HCT116 (cell line): ENCODE measurements at regions not wholly inside any gene's neighbourhood (a gene's known extent, or its start where the extent isn't known, plus 50 kb on each side); places are given as distances from the start of the nearest gene placed in this dataset.

ENCODE experiments used
- ATAC-seq: fragments of 200-7000 bp; cut with Tn5 transposase; 2 replicates; pipeline ENCODE4 v1.9.1; 2020; ENCODE audit warnings: mild to moderate bottlenecking, moderate library complexity
- BruUV-seq: library from RNA; stranded (reverse); fragments of 400-500 nt; replicated peaks from 2 replicates; lab custom pipeline; 2021; lab: Mats Ljungman, UMichigan
- CTCF ChIA-PET: fragments of 300-600 bp; sonication (Branson Sonifier 250); formaldehyde crosslinking; loops from one replicate; lab custom pipeline; 2021; ENCODE audit warnings: antibody characterized with exemption; lab: Charles Lee
- POLR2A ChIA-PET: fragments of 300-600, 350-600 bp; sonication (Branson Sonifier 250); formaldehyde crosslinking; loops from one replicate; lab custom pipeline; 2021; ENCODE audit warnings: antibody characterized with exemption; lab: Charles Lee
- RAD21 ChIA-PET, 2 experiments: fragments of 300-600 bp; sonication (Branson Sonifier 250); formaldehyde crosslinking; loops; one replicate each; lab custom pipeline; 2023; ENCODE audit warnings: low total read pairs in 2 of 2; ENCODE audit not compliant: uncharacterized antibody in 2 of 2, unreplicated experiment in 2 of 2, low non-redundant PET in 1 of 2; lab: Charles Lee
- DNase-seq: peaks from one replicate; pipeline ENCODE4 v3.0.0-alpha.2; 2010; ENCODE audit warnings: low read depth, low spot score
- H2AFZ ChIP-seq: fragments of 200-600 bp; shearing (Covaris generic), sonication (generic); 2 replicates; pipeline ENCODE4 v1.6.1; 2017; ENCODE audit warnings: low read depth, mixed run types, mixed read lengths, antibody characterized with exemption, low read length; ENCODE audit not compliant: poor library complexity, severe bottlenecking
- H3K27ac ChIP-seq: 2 replicates; pipeline ENCODE4 v1.5.1; 2012; ENCODE audit warnings: low read depth, low read length
- H3K27me3 ChIP-seq: fragments of 200-600 bp; sonication (generic); 2 replicates; pipeline ENCODE4 v1.6.1; 2016; ENCODE audit warnings: mixed run types, low read length, mixed read lengths; ENCODE audit not compliant: insufficient read depth
- H3K36me3 ChIP-seq, 2 experiments: fragments of 200-500 bp in 1 of 2; fragments of 200-600 bp in 1 of 2; sonication (Bioruptor generic) in 1 of 2; sonication (generic) in 1 of 2; 2 replicates each; pipeline versions ENCODE4 v1.5.1 to v1.6.1; 2014 to 2016; ENCODE audit warnings: low read length in 2 of 2, inconsistent platforms in 1 of 2, mixed read lengths in 1 of 2, mixed run types in 1 of 2; ENCODE audit not compliant: insufficient read depth in 2 of 2, control insufficient read depth in 1 of 2
- H3K4me1 ChIP-seq, 2 experiments: fragments of 200-600 bp in 1 of 2; sonication (generic) in 1 of 2; 2 replicates each; pipeline versions ENCODE4 v1.5.1 to v1.6.1; 2012 to 2017; ENCODE audit warnings: low read length in 2 of 2, inconsistent platforms in 1 of 2, mild to moderate bottlenecking in 1 of 2, mixed read lengths in 1 of 2, mixed run types in 1 of 2, moderate library complexity in 1 of 2; ENCODE audit not compliant: insufficient read depth in 2 of 2, control insufficient read depth in 1 of 2
- H3K4me2 ChIP-seq: fragments of 200-600 bp; sonication (generic); 2 replicates; pipeline ENCODE4 v1.6.1; 2017; ENCODE audit warnings: mixed run types, low read length, mixed read lengths
- H3K4me3 ChIP-seq, 2 experiments: fragments of 200-600 bp in 1 of 2; sonication (generic) in 1 of 2; replicated peaks in 1 of 2; 2 replicates each; pipeline ENCODE4 v1.5.1; 2011 to 2016; ENCODE audit warnings: low read length in 2 of 2, control low read depth in 1 of 2, low read depth in 1 of 2, mild to moderate bottlenecking in 1 of 2, mixed read lengths in 1 of 2, mixed run types in 1 of 2
- H3K79me2 ChIP-seq: fragments of 200-600 bp; sonication (generic); 2 replicates; pipeline ENCODE4 v1.6.1; 2017; ENCODE audit warnings: mild to moderate bottlenecking, mixed run types, low read length, moderate library complexity, mixed read lengths; ENCODE audit not compliant: insufficient read depth
- H3K9ac ChIP-seq: fragments of 200-600 bp; sonication (generic); 2 replicates; pipeline ENCODE4 v1.6.1; 2016; ENCODE audit warnings: low read length, mixed read lengths
- H3K9me2 ChIP-seq: fragments of 200-600 bp; sonication (generic), shearing (Covaris generic); 2 replicates; pipeline ENCODE4 v1.6.1; 2017; ENCODE audit warnings: mixed run types, mild to moderate bottlenecking, moderate library complexity; ENCODE audit not compliant: insufficient read depth
- H3K9me3 ChIP-seq, 2 experiments: fragments of 200-500 bp in 1 of 2; fragments of 200-600 bp in 1 of 2; sonication (Bioruptor generic) in 1 of 2; sonication (generic) in 1 of 2; 2 replicates each; pipeline ENCODE4 v1.6.1; 2014 to 2017; ENCODE audit warnings: low read length in 2 of 2, mixed read lengths in 2 of 2, inconsistent platforms in 1 of 2, low read depth in 1 of 2, mild to moderate bottlenecking in 1 of 2, mixed run types in 1 of 2, moderate library complexity in 1 of 2; ENCODE audit not compliant: control insufficient read depth in 1 of 2, insufficient read depth in 1 of 2
- H4K20me1 ChIP-seq: fragments of 200-600 bp; sonication (generic), shearing (Covaris generic); 2 replicates; pipeline ENCODE4 v1.6.1; 2017; ENCODE audit warnings: mixed run types, mild to moderate bottlenecking, moderate library complexity; ENCODE audit not compliant: insufficient read depth
- ATF3 ChIP-seq: IDR thresholded peaks from 2 replicates; pipeline ENCODE4 v1.6.1; 2012
- CBX3 ChIP-seq: IDR thresholded peaks from 2 replicates; pipeline ENCODE4 v1.6.1; 2012; ENCODE audit warnings: low read depth
- EZH2phosphoT487 ChIP-seq: fragments of 200-600 bp; IDR thresholded peaks from 2 replicates; pipeline ENCODE4 v1.6.1; 2018; ENCODE audit warnings: antibody characterized with exemption, borderline replicate concordance
- MAX ChIP-seq: IDR thresholded peaks from 2 replicates; pipeline ENCODE4 v1.6.1; 2012
- POLR2A ChIP-seq: IDR thresholded peaks from 2 replicates; pipeline ENCODE4 v1.7.0; 2011; ENCODE audit warnings: borderline replicate concordance; ENCODE audit not compliant: insufficient read depth, insufficient read length; ENCODE audit errors: extremely low read depth
- POLR2AphosphoS5 ChIP-seq: IDR thresholded peaks from 2 replicates; pipeline ENCODE4 v1.6.1; 2011; ENCODE audit warnings: mild to moderate bottlenecking, low read depth, low read length, moderate library complexity
- RAD21 ChIP-seq: IDR thresholded peaks from 2 replicates; pipeline ENCODE4 v1.6.1; 2012; ENCODE audit warnings: low read depth, mild to moderate bottlenecking
- SIN3A ChIP-seq: IDR thresholded peaks from 2 replicates; pipeline ENCODE4 v1.6.1; 2012; ENCODE audit warnings: low read depth
- TCF7L2 ChIP-seq: IDR thresholded peaks from 2 replicates; pipeline ENCODE4 v1.7.0; 2011; ENCODE audit warnings: borderline replicate concordance, inconsistent platforms; ENCODE audit not compliant: insufficient read depth, insufficient read length; ENCODE audit errors: extremely low read depth
- YY1 ChIP-seq: IDR thresholded peaks from 2 replicates; pipeline ENCODE4 v1.6.1; 2011; ENCODE audit warnings: low read length, low read depth, moderate library complexity, mild to moderate bottlenecking; ENCODE audit not compliant: insufficient replicate concordance; ENCODE audit errors: extremely low read depth
- ZBTB33 ChIP-seq: IDR thresholded peaks from 2 replicates; pipeline ENCODE4 v1.6.1; 2011; ENCODE audit warnings: mild to moderate bottlenecking, low read length, moderate library complexity; ENCODE audit not compliant: insufficient replicate concordance; ENCODE audit errors: extremely low read depth
- ZNF274 ChIP-seq: fragments of 200-500 bp; sonication (Bioruptor generic); IDR thresholded peaks from 2 replicates; pipeline ENCODE4 v1.6.1; 2014; ENCODE audit warnings: mild to moderate bottlenecking, low read depth, low read length, inconsistent platforms
- intact Hi-C: fragments of 100-400 bp; cut with micrococcal nuclease; formaldehyde crosslinking; loops from 2 replicates; pipeline ENCODE4 v1.10.0; 2022
- TF ChIP-seq, protein P1 (sequence below): IDR thresholded peaks from 2 replicates; pipeline ENCODE4 v1.6.1; 2012; ENCODE audit warnings: low read depth
- TF ChIP-seq, protein P2 (sequence below), 3 experiments: fragments of 200-600 bp in 1 of 3; sonication (generic) in 1 of 3; IDR thresholded peaks in 2 of 3; conservative IDR thresholded peaks in 1 of 3; 2 replicates each; pipeline ENCODE4 v1.5.1; 2012 to 2017; ENCODE audit warnings: low read depth in 2 of 3, low read length in 2 of 3, antibody characterized with exemption in 1 of 3, borderline replicate concordance in 1 of 3, control low read depth in 1 of 3, mild to moderate bottlenecking in 1 of 3, mixed read lengths in 1 of 3, mixed run types in 1 of 3, moderate library complexity in 1 of 3; ENCODE audit not compliant: insufficient read depth in 1 of 3

DNA sequence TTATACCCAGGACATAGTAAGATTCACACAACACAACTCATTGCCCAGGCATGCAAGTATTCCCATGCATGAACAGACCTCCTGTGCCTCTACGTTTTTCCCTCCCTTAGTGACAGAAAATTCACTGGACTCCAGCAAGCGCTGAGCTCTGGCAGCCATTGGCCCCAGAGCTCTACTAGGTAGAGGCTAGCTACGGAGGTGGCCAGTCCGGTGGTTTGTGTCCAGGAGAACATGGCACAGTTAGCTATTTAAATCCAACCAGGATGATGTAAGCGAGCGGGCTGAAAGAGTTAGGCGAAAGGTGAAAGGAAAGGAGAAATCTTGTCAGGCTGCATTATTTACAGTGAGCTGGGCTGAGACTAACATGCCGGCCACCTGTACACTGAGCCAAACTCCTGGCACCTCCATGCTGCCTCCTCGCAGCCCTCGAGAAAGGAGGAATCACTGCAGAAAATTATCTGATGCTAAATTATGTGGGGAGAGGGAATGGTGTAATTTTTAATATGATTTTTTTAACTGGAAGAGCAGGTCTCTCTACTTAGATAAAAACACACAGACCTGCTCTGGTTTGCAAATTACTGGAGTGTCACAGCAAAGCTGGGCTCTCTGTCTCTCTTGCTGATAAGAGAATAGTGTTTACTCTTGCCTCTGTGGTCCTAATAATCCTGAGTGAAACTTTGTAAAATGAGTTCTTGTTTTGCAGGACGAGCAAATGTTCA lies 50.1 kb upstream of the ARMC2 start:
- Histone ChIP-seq H3K79me2 (no peaks in the 10 kb centered on the region), H3K9ac (no peak overlapping the region), H2AFZ (no peak overlapping the region), H3K4me3 (no peak overlapping the region), H3K9me3 (no peaks in the 10 kb centered on the region), H3K27ac (no peak overlapping the region), H3K27me3 (0 out of 2 replicates have a peak, but pooled peaks cover 4% of the 10 kb centered on the region), H3K36me3 (no peaks in the 10 kb centered on the region), H3K4me2 (no peak overlapping the region), H3K4me1 (no peaks in the 10 kb centered on the region), H4K20me1 (no peaks in the 10 kb centered on the region), H3K9me2 (no peaks in the 10 kb centered on the region)
- POLR2A ChIA-PET, result no interaction called here
- TF ChIP-seq, protein P1, sequence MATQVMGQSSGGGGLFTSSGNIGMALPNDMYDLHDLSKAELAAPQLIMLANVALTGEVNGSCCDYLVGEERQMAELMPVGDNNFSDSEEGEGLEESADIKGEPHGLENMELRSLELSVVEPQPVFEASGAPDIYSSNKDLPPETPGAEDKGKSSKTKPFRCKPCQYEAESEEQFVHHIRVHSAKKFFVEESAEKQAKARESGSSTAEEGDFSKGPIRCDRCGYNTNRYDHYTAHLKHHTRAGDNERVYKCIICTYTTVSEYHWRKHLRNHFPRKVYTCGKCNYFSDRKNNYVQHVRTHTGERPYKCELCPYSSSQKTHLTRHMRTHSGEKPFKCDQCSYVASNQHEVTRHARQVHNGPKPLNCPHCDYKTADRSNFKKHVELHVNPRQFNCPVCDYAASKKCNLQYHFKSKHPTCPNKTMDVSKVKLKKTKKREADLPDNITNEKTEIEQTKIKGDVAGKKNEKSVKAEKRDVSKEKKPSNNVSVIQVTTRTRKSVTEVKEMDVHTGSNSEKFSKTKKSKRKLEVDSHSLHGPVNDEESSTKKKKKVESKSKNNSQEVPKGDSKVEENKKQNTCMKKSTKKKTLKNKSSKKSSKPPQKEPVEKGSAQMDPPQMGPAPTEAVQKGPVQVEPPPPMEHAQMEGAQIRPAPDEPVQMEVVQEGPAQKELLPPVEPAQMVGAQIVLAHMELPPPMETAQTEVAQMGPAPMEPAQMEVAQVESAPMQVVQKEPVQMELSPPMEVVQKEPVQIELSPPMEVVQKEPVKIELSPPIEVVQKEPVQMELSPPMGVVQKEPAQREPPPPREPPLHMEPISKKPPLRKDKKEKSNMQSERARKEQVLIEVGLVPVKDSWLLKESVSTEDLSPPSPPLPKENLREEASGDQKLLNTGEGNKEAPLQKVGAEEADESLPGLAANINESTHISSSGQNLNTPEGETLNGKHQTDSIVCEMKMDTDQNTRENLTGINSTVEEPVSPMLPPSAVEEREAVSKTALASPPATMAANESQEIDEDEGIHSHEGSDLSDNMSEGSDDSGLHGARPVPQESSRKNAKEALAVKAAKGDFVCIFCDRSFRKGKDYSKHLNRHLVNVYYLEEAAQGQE, result no peak
- no peak for TF ChIP-seq EZH2phosphoT487
- no peak for TF ChIP-seq CBX3
- no peak for TF ChIP-seq MAX
- no peak for TF ChIP-seq ZBTB33
- TF ChIP-seq RAD21, result no peak
- TF ChIP-seq TCF7L2, result no peak
- TF ChIP-seq ATF3, result no peak
- no peak for TF ChIP-seq POLR2A
- no peak for TF ChIP-seq ZNF274
- no peak for TF ChIP-seq YY1
- TF ChIP-seq, protein P2, sequence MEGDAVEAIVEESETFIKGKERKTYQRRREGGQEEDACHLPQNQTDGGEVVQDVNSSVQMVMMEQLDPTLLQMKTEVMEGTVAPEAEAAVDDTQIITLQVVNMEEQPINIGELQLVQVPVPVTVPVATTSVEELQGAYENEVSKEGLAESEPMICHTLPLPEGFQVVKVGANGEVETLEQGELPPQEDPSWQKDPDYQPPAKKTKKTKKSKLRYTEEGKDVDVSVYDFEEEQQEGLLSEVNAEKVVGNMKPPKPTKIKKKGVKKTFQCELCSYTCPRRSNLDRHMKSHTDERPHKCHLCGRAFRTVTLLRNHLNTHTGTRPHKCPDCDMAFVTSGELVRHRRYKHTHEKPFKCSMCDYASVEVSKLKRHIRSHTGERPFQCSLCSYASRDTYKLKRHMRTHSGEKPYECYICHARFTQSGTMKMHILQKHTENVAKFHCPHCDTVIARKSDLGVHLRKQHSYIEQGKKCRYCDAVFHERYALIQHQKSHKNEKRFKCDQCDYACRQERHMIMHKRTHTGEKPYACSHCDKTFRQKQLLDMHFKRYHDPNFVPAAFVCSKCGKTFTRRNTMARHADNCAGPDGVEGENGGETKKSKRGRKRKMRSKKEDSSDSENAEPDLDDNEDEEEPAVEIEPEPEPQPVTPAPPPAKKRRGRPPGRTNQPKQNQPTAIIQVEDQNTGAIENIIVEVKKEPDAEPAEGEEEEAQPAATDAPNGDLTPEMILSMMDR (IDR thresholded peaks at IDR 0.05 in 2 of 3, conservative IDR thresholded peaks at IDR 0.05 in 1 of 3; ENCODE audit: borderline replicate concordance in 1 of 3, insufficient read depth in 1 of 3, low read depth in 2 of 3, low read length in 2 of 3), result no peak
- TF ChIP-seq SIN3A, result no peak
- TF ChIP-seq POLR2AphosphoS5, result no peak
- BruUV-seq, result no TSS peak
- CTCF ChIA-PET, result no interaction called here
- ATAC-seq (no peak), DNase-seq (no peak)
- RAD21 ChIA-PET, result interaction anchor here in 1 of 2 experiments (0.6 kb wide), 1 partner anchor 28 kb away, joined by 5 read pairs; no protein-coding TSS in a partner anchor
- intact Hi-C loops, result no loop called here
